BLaER1 (cell line): ENCODE measurements at regions not wholly inside any gene's neighbourhood (a gene's known extent, or its start where the extent isn't known, plus 50 kb on each side); places are given as distances from the start of the nearest gene placed in this dataset.

Experiments used
- H3K27ac ChIP-seq: shearing (Covaris generic); formaldehyde crosslinking; 2 replicates; pipeline ENCODE4 v1.8.1; 2022
- H3K27me3 ChIP-seq: shearing (Covaris generic); formaldehyde crosslinking; 2 replicates; pipeline ENCODE4 v1.8.1; 2022
- H3K36me3 ChIP-seq: shearing (Covaris generic); formaldehyde crosslinking; 2 replicates; pipeline ENCODE4 v1.8.1; 2022
- H3K4me1 ChIP-seq: shearing (Covaris generic); formaldehyde crosslinking; 2 replicates; pipeline ENCODE4 v1.8.1; 2022
- H3K4me2 ChIP-seq: shearing (Covaris generic); formaldehyde crosslinking; 2 replicates; pipeline ENCODE4 v1.8.1; 2022
- H3K4me3 ChIP-seq: shearing (Covaris generic); formaldehyde crosslinking; 2 replicates; pipeline ENCODE4 v1.8.1; 2022
- H3K9ac ChIP-seq: shearing (Covaris generic); formaldehyde crosslinking; 2 replicates; pipeline ENCODE4 v1.8.1; 2022
- H3K9me3 ChIP-seq: shearing (Covaris generic); formaldehyde crosslinking; 2 replicates; pipeline ENCODE4 v1.8.1; 2022
- H4K20me1 ChIP-seq: shearing (Covaris generic); formaldehyde crosslinking; 2 replicates; pipeline ENCODE4 v1.8.1; 2022
- Cebpa-rat ChIP-seq: shearing (Covaris generic); IDR thresholded peaks from 2 replicates; pipeline ENCODE4 v1.8.1; 2022

DNA sequence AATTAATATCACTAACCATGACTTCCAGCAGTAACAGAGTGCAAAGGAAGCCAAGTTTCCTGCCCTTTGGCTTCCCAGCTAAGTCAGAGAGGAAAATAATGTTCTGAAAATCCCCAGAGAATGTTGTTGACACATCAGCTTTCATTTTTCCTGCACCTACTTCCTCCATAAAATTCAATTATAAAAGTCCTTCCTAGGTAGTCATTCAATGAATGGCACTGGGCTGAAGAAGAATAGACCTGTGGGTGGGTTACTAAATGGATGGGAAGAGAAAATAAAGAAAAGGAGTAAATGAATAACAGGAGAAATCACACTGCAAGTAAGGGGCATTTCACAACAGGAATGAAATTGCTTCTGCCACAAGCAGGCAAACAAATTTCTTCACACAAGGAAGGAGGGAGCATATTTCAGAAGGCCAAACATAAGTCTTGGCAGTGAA, 73.2 kb upstream of the MDM1 start:
- Histone ChIP-seq H3K4me2 (peak overlapping the region; percentile 35), H3K36me3 (no peaks in the 10 kb centered on the region), H3K27me3 (no peaks in the 10 kb centered on the region), H3K27ac (no peak overlapping the region), H4K20me1 (no peaks in the 10 kb centered on the region), H3K9me3 (no peaks in the 10 kb centered on the region), H3K4me3 (no peak overlapping the region), H3K4me1 (peaks cover 16% of the 10 kb centered on the region), H3K9ac (no peak overlapping the region)
- TF ChIP-seq Cebpa-rat = no peak

DNA sequence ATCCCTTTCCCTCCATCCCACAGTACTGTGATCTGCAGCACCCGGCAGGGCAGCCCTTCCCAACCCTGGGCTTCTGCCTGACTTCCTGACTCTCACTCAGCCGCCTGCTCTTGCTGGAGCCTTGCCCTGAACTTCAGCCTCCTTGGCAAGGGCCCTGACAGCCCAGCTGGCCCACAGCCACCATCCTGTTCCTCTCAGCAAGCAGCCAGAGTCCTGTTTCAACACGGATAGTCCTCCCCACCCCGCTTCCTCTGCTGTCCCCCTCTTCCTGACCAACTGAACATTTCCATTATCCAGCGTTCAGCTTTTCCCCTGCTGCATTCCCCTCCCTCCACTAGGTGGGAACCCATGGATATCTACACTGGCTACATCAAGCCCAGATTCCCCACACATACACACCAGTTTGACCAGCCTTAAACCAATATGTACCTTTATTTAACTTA, 74.0 kb upstream of the MDM1 start:
- H3K4me1 ChIP-seq = peaks cover 18% of the 10 kb centered on the region
- H3K9me3 ChIP-seq = no peaks in the 10 kb centered on the region
- TF ChIP-seq Cebpa-rat = no peak
- no peaks in the 10 kb centered on the region for H3K36me3 ChIP-seq
- no peaks in the 10 kb centered on the region for H4K20me1 ChIP-seq
- no peak overlapping the region for H3K27ac ChIP-seq
- no peaks in the 10 kb centered on the region for H3K27me3 ChIP-seq
- H3K4me2 ChIP-seq = no peak overlapping the region
- no peak overlapping the region for H3K9ac ChIP-seq
- no peak overlapping the region for H3K4me3 ChIP-seq

DNA sequence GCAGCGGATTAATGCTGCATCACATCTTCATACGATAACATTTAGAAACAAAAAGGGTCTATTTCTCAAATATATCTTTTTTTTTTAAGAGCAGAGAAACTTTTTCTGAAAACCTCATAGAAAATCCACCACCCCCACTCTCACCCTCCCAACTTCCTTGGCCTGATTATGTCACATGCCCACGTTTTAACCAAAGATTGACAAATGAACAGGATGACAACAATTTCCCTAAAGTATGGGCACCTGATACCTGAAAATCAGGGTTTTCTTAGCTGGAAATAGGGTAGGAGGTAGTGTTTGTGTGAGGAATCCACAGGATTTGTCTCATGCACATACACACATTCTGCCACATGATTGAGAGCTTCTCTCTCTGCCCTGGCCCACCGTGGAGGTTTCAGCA, 74.7 kb upstream of the MDM1 start:
- no peak for TF ChIP-seq Cebpa-rat
- Histone ChIP-seq H3K27ac (no peak overlapping the region), H3K36me3 (no peaks in the 10 kb centered on the region), H3K27me3 (no peaks in the 10 kb centered on the region), H3K9ac (no peak overlapping the region), H3K9me3 (no peaks in the 10 kb centered on the region), H3K4me3 (no peak overlapping the region), H3K4me1 (peaks cover 23% of the 10 kb centered on the region), H4K20me1 (no peaks in the 10 kb centered on the region), H3K4me2 (no peak overlapping the region)

DNA sequence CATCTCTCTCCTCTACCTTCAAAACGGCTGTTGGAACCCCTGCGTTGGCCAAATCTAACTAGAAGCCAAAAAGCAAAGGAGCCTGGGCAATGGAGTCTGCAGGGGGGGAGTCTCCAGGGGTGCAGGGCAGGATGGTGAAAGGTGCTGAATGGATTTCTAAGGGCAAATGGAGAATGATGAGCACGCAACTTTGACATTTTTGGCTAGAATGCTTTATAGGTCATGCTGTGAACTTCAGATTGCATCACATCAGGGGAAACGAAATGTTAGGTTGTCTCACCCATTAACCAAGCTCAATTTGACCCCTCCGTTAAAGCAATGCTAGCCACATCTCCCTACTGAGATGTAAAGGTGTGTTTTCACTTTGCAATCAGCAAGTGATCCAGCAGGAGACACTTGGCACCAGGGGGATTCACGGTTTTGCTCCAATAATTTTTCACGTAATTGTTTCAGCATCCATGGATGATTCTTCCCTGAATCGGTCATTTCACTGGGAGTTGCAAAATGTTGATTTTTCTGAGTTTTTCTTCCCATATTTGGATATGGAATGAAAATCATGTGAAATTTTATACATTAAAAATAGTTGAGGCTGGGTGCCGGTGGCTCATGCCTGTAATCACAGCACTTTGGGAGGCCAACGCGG, 78.0 kb upstream of the MDM1 start:
- Histone ChIP-seq H3K4me1 (peaks cover 20% of the 10 kb centered on the region), H3K9me3 (no peaks in the 10 kb centered on the region), H4K20me1 (no peaks in the 10 kb centered on the region), H3K4me2 (no peak overlapping the region), H3K4me3 (no peak overlapping the region), H3K9ac (no peak overlapping the region), H3K27me3 (no peaks in the 10 kb centered on the region), H3K36me3 (no peaks in the 10 kb centered on the region), H3K27ac (no peak overlapping the region)
- TF ChIP-seq Cebpa-rat = no peak

DNA sequence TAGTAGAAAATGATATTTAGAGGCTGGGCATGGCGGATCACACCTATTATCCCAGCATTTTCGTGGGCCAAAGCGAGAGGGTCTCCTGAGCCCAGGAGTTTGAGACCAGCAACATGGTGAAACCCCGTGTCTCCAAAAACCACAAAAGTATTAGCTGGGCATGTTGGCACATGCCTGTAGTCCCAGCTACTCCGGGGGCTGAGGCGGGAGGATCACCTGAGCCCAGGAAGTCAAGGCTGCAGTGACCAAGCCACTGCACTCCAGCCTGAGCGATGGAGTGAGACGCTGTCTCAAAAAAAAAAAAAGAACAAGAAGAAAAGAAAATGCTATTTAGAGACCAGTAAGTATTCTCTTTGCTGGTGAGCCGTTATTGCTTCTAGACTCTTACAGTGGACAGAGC, 79.2 kb upstream of the MDM1 start:
- TF ChIP-seq Cebpa-rat = no peak
- Histone ChIP-seq H3K9ac (no peak overlapping the region), H3K4me3 (no peak overlapping the region), H3K36me3 (no peaks in the 10 kb centered on the region), H3K27me3 (no peaks in the 10 kb centered on the region), H3K4me2 (peak overlapping the region; percentile 0; the same call in 1 of the 2 replicates), H3K9me3 (no peaks in the 10 kb centered on the region), H3K27ac (no peak overlapping the region), H3K4me1 (peaks cover 7% of the 10 kb centered on the region), H4K20me1 (no peaks in the 10 kb centered on the region)

DNA sequence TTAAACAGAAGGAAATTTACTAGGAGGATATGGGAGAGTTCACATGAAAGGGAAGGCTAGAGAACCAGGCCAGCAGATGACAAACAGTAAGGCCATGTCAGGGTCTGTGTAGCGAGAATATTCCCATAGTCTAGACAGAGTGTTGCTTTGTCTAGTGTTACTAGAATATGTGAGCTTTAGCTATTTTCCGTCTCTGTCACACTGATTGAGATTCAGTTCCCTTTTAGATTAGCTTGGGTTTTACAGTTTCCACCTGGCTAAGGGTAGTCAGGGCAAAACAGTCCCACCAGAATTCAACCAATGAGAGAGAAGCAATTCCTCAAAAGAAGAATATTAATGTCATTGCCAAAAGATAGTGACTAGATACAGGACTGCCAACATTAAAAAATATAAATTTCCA, 82.8 kb upstream of the MDM1 start:
- no peaks in the 10 kb centered on the region for H4K20me1 ChIP-seq
- H3K27me3 ChIP-seq = no peaks in the 10 kb centered on the region
- no peaks in the 10 kb centered on the region for H3K36me3 ChIP-seq
- no peak for TF ChIP-seq Cebpa-rat
- peaks cover 7% of the 10 kb centered on the region for H3K4me1 ChIP-seq
- peaks cover 5% of the 10 kb centered on the region for H3K9me3 ChIP-seq
- H3K27ac ChIP-seq = no peak overlapping the region
- no peak overlapping the region for H3K9ac ChIP-seq
- H3K4me3 ChIP-seq = no peak overlapping the region
- H3K4me2 ChIP-seq = no peak overlapping the region

DNA sequence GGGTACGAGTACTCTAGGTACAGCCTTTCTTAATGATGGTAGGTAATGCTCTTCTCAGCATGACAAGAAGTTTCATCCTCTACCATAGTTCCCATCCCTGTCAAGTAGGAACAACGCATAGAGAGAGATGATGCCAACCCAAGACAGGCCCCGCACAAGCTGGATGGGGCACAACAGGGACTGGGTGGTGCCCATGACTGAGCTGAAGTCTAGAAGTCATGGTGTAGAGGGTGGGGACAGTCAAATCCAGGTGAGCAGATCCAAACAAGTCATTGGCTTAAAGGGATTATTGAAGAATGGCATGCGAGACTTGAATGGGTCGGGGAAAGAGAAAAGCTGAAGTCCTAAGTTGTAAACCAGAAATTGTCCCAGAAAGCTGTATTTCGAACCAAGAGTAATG, 84.2 kb upstream of the MDM1 start:
- H3K27me3 ChIP-seq = no peaks in the 10 kb centered on the region
- no peak overlapping the region for H3K9ac ChIP-seq
- H3K4me1 ChIP-seq = peaks cover 4% of the 10 kb centered on the region
- no peak overlapping the region for H3K4me2 ChIP-seq
- H3K27ac ChIP-seq = no peak overlapping the region
- no peak overlapping the region for H3K4me3 ChIP-seq
- TF ChIP-seq Cebpa-rat = no peak
- H3K9me3 ChIP-seq = peaks cover 5% of the 10 kb centered on the region
- H3K36me3 ChIP-seq = no peaks in the 10 kb centered on the region
- no peaks in the 10 kb centered on the region for H4K20me1 ChIP-seq

DNA sequence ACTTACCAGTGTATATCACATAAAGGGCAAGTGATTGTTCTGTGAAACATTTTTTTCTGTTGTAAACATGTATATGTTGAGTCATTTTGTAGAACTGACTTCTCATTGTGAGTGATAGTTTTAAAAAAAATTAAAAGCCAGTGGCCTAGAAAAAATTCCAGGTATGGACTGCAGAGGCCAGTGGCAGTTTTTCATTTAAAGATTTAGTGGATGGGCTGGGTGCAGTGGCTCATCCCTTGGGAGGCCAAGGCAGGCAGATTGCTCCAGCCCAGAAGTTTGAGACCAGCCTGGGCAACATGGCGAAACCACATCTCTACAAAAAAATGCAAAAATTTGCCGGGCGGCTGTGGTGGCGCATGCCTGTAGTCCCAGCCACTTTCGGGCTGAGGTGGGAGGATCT, 84.7 kb upstream of the MDM1 start:
- TF ChIP-seq Cebpa-rat = no peak
- Histone ChIP-seq H3K4me2 (no peak overlapping the region), H3K27ac (no peak overlapping the region), H3K27me3 (no peaks in the 10 kb centered on the region), H3K9ac (no peak overlapping the region), H3K9me3 (peaks cover 5% of the 10 kb centered on the region), H4K20me1 (no peaks in the 10 kb centered on the region), H3K36me3 (no peaks in the 10 kb centered on the region), H3K4me3 (no peak overlapping the region), H3K4me1 (no peaks in the 10 kb centered on the region)

DNA sequence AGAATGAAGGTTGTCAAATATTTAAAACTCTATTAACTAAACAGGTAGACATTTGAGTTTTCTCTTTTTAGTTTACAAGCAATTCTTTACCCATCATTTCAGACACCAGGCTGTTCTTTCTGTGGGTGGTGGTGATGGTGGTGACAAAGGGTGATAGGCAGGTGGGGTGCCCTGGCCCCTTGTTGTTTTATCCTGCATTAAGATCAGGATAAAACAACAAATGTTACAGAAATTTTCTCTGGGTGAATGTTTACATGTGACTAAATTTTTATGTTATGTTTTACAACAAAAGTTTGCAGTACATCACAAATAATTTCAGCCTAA, 85.9 kb upstream of the MDM1 start:
- no peaks in the 10 kb centered on the region for H3K4me1 ChIP-seq
- H4K20me1 ChIP-seq = no peaks in the 10 kb centered on the region
- H3K27ac ChIP-seq = no peak overlapping the region
- no peaks in the 10 kb centered on the region for H3K36me3 ChIP-seq
- no peaks in the 10 kb centered on the region for H3K27me3 ChIP-seq
- no peak overlapping the region for H3K9ac ChIP-seq
- H3K4me2 ChIP-seq = no peak overlapping the region
- no peak for TF ChIP-seq Cebpa-rat
- H3K9me3 ChIP-seq = peaks cover 5% of the 10 kb centered on the region
- H3K4me3 ChIP-seq = no peak overlapping the region

DNA sequence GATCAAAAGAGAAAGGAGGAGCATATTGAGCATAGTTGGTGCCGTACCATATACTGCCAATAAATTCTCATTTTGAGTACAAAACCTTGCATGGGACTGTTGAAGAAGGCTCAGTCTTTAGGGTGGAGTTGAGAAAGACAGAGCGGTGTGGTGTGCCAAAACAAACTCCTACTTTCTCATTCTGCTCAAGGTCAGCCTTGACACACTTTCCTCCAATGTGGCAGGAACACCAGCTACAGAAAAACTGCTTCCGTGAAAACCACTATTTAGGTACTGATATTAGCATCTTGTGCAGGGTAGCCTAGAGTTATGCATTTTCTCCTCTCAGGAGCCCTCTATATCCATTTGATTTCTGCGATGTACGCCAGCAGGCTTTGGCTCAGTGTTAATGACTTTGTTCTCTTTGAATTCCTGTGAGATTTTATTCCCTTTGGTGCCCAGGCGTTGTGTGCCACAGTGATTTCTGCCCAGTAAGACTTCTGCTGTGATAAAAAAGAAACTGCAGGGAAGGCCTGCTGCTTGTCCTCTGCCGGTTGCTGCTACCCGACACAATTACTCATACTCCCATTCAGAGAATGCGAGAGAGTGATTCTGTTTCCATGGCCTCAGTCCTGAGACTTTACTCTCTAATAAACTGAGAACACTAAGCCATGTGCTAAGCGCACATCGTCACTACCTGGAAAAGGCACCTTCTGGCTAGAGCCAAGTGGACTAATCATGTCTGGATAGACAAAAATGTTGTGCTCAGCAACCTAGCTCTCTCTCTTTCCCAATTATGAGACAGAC, 88.3 kb upstream of the MDM1 start:
- no peaks in the 10 kb centered on the region for H3K4me1 ChIP-seq
- no peak for TF ChIP-seq Cebpa-rat
- H3K9me3 ChIP-seq = peaks cover 5% of the 10 kb centered on the region
- no peak overlapping the region for H3K4me3 ChIP-seq
- H3K4me2 ChIP-seq = no peak overlapping the region
- H3K9ac ChIP-seq = no peak overlapping the region
- no peaks in the 10 kb centered on the region for H4K20me1 ChIP-seq
- no peak overlapping the region for H3K27ac ChIP-seq
- no peaks in the 10 kb centered on the region for H3K27me3 ChIP-seq
- H3K36me3 ChIP-seq = no peaks in the 10 kb centered on the region
